SK-N-SH treated with all-trans-retinoic acid at 6 μM for 48 hours (cell line): ENCODE measurements at regions not wholly inside any gene's neighbourhood (a gene's known extent, or its start where the extent isn't known, plus 50 kb on each side); places are given as distances from the start of the nearest gene placed in this dataset.

Experiments
- ATAC-seq: fragments of 200-7000 bp; cut with Tn5 transposase; 3 replicates; pipeline ENCODE4 v1.9.1; 2020; ENCODE audit warnings: mild to moderate bottlenecking, moderate library complexity
- BACH2 ChIP-seq: fragments of 250-450 bp; sonication (Bioruptor Pico); IDR thresholded peaks from 2 replicates; pipeline ENCODE4 v1.9.0; 2021; ENCODE audit warnings: mild to moderate bottlenecking, borderline replicate concordance
- GLIS3 ChIP-seq: fragments of 250-450 bp; sonication (Bioruptor Pico); IDR thresholded peaks from 2 replicates; pipeline ENCODE4 v1.5.0; 2020; ENCODE audit warnings: mild to moderate bottlenecking, moderate library complexity
- ISL1 ChIP-seq: fragments of 250-450 bp; sonication (Bioruptor Pico); IDR thresholded peaks from 2 replicates; pipeline ENCODE4 v2.1.2; 2022; ENCODE audit warnings: mild to moderate bottlenecking, moderate library complexity
- OSR1 ChIP-seq: fragments of 250-450 bp; sonication (Bioruptor Pico); IDR thresholded peaks from 2 replicates; pipeline ENCODE4 v1.8.0; 2022; ENCODE audit warnings: moderate library complexity, mild to moderate bottlenecking, inconsistent platforms
- PATZ1 ChIP-seq: fragments of 250-450 bp; sonication (Bioruptor Pico); IDR thresholded peaks from 2 replicates; pipeline ENCODE4 v1.8.0; 2020; ENCODE audit warnings: mild to moderate bottlenecking, moderate library complexity, borderline replicate concordance
- RARB ChIP-seq: fragments of 250-450 bp; sonication (Bioruptor Pico); IDR thresholded peaks from 2 replicates; pipeline ENCODE4 v1.8.0; 2021; ENCODE audit warnings: mild to moderate bottlenecking, moderate library complexity
- TCF4 ChIP-seq: fragments of 250-450 bp; sonication (Bioruptor Pico); IDR thresholded peaks from 2 replicates; pipeline ENCODE4 v1.8.0; 2021; ENCODE audit warnings: mild to moderate bottlenecking, moderate library complexity, borderline replicate concordance
- TOX ChIP-seq: fragments of 250-450 bp; sonication (Bioruptor Pico); IDR thresholded peaks from 2 replicates; pipeline ENCODE4 v1.8.0; 2021; ENCODE audit warnings: mild to moderate bottlenecking, moderate library complexity, borderline replicate concordance
- TSHZ2 ChIP-seq: fragments of 250-450 bp; sonication (Bioruptor Pico); IDR thresholded peaks from 2 replicates; pipeline ENCODE4 v1.5.0; 2020; ENCODE audit warnings: mild to moderate bottlenecking, moderate library complexity
- ZC3H10 ChIP-seq: fragments of 250-450 bp; sonication (Bioruptor Pico); IDR thresholded peaks from 2 replicates; pipeline ENCODE4 v1.5.1; 2021; ENCODE audit warnings: mild to moderate bottlenecking, moderate library complexity
- ZFP3 ChIP-seq: fragments of 250-450 bp; sonication (Bioruptor Pico); IDR thresholded peaks from 2 replicates; pipeline ENCODE4 v1.5.0; 2020; ENCODE audit warnings: mild to moderate bottlenecking, moderate library complexity
- ZFP30 ChIP-seq: fragments of 450-650 bp; formaldehyde crosslinking; IDR thresholded peaks from 2 replicates; pipeline ENCODE4 v1.5.0; 2022; ENCODE audit warnings: mild to moderate bottlenecking, moderate library complexity
- ZNF565 ChIP-seq: fragments of 450-650 bp; formaldehyde crosslinking; conservative IDR thresholded peaks from 2 replicates; pipeline ENCODE4 v1.5.0; 2020; ENCODE audit warnings: low read depth, mild to moderate bottlenecking, moderate library complexity
- ZNF70 ChIP-seq: fragments of 450-650 bp; formaldehyde crosslinking; IDR thresholded peaks from 2 replicates; pipeline ENCODE4 v1.5.0; 2020; ENCODE audit warnings: mild to moderate bottlenecking, moderate library complexity
- ZNF8 ChIP-seq: fragments of 450-650 bp; formaldehyde crosslinking; IDR thresholded peaks from 2 replicates; pipeline ENCODE4 v1.5.0; 2020; ENCODE audit warnings: mild to moderate bottlenecking, moderate library complexity
- TF ChIP-seq, protein P1 (sequence below): fragments of 250-450 bp; sonication (Bioruptor Pico); IDR thresholded peaks from 2 replicates; pipeline ENCODE4 v1.8.0; 2021; ENCODE audit warnings: low read depth, mild to moderate bottlenecking, moderate library complexity, borderline replicate concordance
- TF ChIP-seq, protein P2 (sequence below): fragments of 250-450 bp; sonication (Bioruptor Pico); IDR thresholded peaks from 2 replicates; pipeline ENCODE4 v1.5.1; 2021; ENCODE audit warnings: mild to moderate bottlenecking, moderate library complexity

- no peak for ATAC-seq
- TF ChIP-seq ISL1 (CRISPR knock-in tag) (no peak), GLIS3 (no peak)
- TF ChIP-seq, all 23 proteins: peak for 0
Measured at GRCh38 chr14:101065246-101065645, 161.7 kb upstream of the RTL1 start.

DNA sequence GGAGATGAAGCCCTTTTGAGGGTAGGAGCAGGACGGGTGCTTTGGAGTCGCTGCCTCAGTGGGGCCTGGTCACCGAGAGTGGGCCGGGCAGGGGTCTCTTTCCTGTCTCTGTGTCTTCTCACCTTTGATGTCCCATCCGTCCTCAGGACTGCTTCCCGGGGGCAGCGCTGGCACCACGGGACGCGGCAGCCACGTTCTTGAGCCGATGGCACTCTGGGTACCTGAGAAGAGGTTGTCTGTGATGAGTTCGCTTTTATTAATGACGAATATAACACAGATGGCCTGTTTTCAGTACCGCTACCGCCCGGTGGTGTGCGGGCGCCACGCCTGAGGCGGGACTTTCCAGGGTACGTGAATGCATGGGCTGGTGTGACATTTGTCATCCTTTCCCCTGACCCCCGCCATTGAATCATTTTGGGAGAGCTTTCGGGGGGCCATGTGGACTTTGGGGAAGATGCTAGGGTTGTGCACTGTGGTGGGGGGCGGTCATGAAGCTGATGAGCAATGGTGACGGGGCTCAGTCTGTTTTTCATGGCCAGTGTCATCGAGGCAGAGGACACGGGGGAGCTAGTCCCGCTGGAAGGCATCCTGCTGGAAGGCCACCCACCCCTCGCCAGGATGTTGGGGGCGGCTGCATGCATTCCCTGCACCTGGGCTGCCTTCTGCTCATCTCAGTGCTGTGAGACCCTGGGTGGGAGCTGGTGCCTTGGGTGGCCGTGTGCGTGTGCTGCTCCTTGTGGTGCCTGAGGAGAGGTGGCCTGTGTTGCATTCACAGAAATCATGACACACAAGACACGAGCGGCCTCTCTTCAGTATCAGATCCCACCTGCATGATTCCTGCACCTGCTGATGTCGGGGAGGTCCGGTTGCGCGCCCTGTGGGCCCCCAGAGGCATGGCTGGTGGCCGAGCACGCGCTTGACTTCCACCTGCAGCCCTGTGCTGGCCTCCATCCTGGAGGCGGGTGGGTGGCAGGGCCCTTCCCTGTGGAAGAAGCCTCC is 162.5 kb upstream of the RTL1 start:
- TF ChIP-seq ZNF8 (CRISPR knock-in tag) = no peak
- TF ChIP-seq OSR1 (CRISPR knock-in tag) = no peak
- TF ChIP-seq RARB (CRISPR knock-in tag) = no peak
- TF ChIP-seq, protein P1, sequence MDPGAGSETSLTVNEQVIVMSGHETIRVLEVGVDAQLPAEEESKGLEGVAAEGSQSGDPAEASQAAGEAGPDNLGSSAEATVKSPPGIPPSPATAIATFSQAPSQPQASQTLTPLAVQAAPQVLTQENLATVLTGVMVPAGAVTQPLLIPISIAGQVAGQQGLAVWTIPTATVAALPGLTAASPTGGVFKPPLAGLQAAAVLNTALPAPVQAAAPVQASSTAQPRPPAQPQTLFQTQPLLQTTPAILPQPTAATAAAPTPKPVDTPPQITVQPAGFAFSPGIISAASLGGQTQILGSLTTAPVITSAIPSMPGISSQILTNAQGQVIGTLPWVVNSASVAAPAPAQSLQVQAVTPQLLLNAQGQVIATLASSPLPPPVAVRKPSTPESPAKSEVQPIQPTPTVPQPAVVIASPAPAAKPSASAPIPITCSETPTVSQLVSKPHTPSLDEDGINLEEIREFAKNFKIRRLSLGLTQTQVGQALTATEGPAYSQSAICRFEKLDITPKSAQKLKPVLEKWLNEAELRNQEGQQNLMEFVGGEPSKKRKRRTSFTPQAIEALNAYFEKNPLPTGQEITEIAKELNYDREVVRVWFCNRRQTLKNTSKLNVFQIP (CRISPR knock-in tag) = no peak
- TF ChIP-seq TCF4 (CRISPR knock-in tag) = no peak
- TF ChIP-seq ZFP3 (CRISPR knock-in tag) = no peak
- TF ChIP-seq ZC3H10 (CRISPR knock-in tag) = no peak
- no peak for TF ChIP-seq ZNF565
- TF ChIP-seq, protein P2, sequence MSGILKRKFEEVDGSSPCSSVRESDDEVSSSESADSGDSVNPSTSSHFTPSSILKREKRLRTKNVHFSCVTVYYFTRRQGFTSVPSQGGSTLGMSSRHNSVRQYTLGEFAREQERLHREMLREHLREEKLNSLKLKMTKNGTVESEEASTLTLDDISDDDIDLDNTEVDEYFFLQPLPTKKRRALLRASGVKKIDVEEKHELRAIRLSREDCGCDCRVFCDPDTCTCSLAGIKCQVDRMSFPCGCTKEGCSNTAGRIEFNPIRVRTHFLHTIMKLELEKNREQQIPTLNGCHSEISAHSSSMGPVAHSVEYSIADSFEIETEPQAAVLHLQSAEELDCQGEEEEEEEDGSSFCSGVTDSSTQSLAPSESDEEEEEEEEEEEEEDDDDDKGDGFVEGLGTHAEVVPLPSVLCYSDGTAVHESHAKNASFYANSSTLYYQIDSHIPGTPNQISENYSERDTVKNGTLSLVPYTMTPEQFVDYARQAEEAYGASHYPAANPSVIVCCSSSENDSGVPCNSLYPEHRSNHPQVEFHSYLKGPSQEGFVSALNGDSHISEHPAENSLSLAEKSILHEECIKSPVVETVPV = no peak
- TF ChIP-seq ZFP30 (CRISPR knock-in tag) = no peak
- no peak for TF ChIP-seq GLIS3
- TF ChIP-seq, all 23 proteins: peak for 0
- no peak for ATAC-seq

GRCh38 chr14:101066826-101067510 is 163.4 kb upstream of the RTL1 start:
- no peak for ATAC-seq
- no peak for TF ChIP-seq ZNF70 (CRISPR knock-in tag)
- no peak for TF ChIP-seq ISL1 (CRISPR knock-in tag)
- TF ChIP-seq BACH2 (CRISPR knock-in tag) = no peak
- TF ChIP-seq PATZ1 (CRISPR knock-in tag) = no peak
- TF ChIP-seq OSR1 (CRISPR knock-in tag) = no peak
- TF ChIP-seq ZC3H10 (CRISPR knock-in tag) = no peak
- no peak for TF ChIP-seq ZNF8 (CRISPR knock-in tag)
- TF ChIP-seq ZNF565 = no peak
- TF ChIP-seq TSHZ2 = no peak
- TF ChIP-seq ZFP3 (CRISPR knock-in tag) = no peak
- TF ChIP-seq RARB (CRISPR knock-in tag) = no peak
- TF ChIP-seq GLIS3 = no peak
- TF ChIP-seq TOX (CRISPR knock-in tag) = no peak
- TF ChIP-seq, all 23 proteins: peak for 0
